DMS153 treated with DMSO at 0.1 percent for 48 hours (cell line): ENCODE measurements at regions not wholly inside any gene's neighbourhood (a gene's known extent, or its start where the extent isn't known, plus 50 kb on each side); places are given as distances from the start of the nearest gene placed in this dataset.
"Not testable (repeated sequence)": the region's sequence is repeated elsewhere in the genome, so short reads cannot be mapped to it uniquely, and the experiment has no call there.

Source experiments
- DNase-seq: peaks from one replicate; lab custom pipeline; 2025; ENCODE audit not compliant: unreplicated experiment; lab: John Stamatoyannopoulos, UW

DNA sequence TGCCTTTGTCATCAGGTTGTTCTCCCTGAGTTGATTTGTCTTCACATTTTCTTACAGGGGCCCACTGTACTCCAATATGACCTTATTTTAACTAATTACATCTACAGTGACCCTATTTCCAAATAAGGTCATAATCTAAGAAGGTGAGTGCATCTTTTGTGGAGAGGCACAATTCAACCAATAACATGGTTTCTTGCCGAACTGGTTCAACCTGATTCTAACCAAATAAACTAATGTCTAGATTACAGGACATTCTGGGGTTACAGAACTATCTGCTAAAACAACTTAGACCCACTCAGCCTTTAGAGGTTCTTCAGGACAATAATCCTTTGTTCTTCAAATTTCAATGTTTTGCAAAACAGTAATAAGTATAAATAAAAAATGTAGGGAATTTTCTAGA is 496.5 kb upstream of the SOX11 start:
- DNase-seq = no peak

DNA sequence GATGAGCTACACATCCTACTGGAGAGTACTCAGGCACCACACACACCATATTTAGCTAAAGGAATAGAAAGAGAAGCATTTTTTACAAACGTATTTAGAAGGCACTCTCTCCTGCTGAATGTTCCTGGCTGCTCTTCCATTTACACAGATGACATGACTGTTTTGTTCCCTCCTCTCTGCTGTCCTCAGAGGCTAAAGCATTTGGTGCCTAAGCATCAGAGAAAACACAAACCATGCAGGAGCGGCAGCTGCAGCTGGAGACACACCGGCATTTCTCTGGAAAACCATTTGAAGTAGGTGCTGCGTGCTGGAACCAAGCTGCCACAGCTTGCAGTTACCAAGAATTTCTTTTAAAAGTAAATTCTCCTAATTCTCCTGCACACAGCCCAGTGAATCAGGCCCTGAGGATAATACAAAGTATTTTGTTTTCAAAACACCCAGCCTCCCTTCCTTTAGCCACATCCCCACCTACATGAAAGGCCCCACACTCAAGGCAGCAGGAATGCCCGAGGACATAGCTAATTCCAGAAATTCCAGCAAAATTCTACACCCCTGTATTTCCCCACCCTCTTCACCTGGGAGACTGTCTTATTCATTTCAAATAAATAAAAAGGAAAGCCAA is 488.9 kb upstream of the SOX11 start:
- DNase-seq = no peak

DNA sequence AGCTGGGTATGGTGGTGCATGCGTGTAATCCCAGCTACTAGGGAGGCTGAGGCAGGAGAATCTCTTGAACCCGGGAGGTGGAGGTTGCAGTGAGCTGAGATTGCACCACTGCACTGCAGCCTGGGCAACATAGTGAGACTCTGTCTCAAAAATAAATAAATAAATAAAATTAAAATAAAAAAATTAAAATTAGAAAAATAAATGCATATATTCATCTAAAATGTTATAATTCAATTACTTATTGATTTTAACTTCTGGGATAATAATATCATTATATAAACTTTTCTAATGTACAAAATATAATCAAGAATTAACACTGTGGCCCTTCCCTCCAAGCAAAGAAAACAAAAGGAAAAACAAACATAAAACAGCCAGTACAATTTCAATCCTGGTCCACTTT is 485.4 kb upstream of the SOX11 start:
- DNase-seq = not testable (repeated sequence)

DNA sequence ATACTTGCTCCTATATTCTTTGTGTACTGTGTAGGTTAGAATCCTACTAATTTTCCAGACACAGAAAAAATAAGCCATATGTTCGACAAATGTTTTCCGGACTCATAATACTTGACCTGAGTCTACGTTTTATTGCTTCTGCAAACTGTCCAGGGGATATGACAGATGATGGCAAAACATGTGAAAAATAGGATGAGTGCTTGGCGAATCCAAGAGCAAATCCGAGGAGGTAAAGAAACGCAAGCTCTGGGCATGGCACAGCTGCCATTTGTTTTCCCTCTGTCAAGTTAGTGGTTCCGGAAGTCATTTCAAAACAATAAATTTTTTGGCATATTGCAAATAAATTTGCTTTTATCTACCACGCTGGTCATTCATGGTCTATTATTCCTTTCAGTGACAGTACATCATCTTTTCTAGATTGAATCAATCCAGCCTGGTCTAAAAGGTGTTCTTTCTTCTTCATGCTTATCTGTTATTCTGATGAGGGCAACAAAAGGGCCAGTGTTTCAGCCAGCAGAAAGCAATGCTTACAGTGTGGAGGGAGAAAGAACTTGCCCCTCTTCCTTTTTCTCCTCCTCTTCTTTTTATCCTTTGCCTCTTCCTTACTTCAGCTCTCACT is 476.1 kb upstream of the SOX11 start:
- DNase-seq = no peak

DNA sequence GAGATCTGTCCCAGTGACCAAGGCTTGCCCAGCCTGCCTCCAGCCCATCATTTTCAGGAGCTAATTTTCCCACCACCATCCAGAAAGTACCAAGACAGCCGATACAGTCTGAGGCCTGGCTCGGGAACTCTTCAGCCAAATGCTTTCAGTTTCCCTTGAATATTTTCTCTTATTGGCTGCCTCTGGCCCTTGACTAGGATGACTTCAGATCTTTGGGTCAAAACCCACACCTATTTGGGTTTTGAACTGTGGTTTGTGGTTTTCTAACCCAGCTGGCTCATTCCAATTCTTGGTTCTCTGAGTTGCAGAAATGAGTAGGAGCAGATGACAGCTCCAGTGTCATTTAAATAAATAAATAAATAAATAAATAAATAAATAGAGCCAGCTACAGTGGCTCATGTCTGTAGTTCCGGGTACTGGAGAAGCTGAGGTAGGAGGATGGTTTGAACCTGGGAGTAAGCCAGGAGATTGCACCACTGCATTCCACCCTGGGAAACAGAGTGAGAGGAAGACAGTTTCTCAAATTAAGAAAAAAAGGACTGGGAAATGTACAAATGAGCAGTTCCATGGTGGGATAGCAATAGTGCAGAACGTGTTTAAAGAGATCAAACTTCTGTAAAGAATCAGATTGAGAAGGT is 465.0 kb upstream of the SOX11 start:
- DNase-seq = no peak

DNA sequence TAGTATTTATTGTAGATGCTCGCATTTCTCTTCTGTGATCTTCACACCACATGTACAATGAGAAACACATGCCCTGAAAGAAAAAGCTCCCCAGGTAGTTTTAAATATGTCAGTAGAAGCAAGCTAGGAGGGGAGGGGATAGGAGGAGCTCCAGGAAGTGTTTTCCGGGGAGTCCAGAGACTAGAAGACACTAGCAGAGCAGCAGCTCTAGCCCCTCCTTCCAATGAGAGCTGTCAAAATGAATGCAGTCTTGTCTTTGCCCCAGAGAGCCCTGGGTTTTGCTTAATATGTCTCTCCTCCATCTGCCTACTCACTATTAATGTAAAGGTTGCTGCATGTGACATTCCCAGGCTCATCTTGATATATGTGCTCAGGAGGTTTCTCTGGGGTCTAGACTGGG is 462.6 kb upstream of the SOX11 start:
- no peak for DNase-seq

DNA sequence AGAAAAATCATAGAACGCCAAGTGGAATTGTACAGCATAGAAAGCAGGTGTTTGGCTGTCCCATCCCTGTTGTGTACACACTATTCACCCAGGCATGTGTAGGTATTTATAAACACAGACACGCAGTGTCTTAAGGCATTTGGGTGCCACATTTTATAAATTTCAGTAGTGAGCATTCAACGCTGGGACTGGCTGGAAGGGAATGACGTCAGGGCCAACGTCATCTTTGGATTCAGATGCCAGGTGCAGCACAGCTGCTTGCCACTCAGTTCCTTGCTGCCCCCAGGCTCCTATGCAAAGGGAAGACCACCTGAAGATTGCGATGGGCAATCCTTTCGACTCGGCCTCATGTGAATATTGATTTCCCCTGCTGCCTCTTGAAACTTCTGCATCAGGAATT is 461.7 kb upstream of the SOX11 start:
- no peak for DNase-seq

DNA sequence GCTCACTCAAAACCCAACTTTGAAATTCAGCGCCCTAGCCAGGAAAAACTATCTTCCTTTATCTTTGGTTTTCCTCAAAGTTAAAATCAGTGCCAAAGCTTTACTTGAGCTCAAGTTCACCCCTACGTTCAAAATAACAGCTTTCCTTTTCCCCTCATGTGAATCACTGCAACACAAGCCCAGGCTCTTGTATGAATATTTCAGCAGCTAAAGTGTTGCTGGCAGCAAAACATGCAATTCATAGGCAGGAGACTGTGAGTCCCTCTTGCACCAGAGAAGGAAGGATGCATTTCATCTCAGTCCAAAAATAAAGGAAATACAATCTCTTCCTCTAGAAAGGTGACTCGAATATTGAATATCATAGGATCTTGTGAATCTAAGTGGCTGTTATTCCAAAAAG is 461.3 kb upstream of the SOX11 start:
- no peak for DNase-seq

DNA sequence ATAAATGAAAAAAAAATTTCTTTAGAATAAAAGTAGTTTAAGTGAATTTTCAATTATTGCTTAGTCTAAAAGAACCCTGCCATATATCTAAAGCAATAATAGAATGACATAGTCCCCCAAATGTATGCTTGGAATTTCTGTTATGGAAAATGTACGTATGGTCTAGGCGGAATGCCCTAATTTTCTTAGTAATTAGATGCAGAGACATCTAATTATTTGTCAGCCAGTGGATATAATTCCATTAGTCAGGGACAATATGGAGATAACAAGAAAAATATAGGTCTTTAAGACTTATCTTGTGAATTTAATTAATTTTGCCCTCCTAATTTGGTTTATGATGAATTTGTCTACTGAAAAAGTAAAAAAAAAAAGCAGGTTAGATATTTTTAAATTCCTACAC is 460.9 kb upstream of the SOX11 start:
- no peak for DNase-seq

DNA sequence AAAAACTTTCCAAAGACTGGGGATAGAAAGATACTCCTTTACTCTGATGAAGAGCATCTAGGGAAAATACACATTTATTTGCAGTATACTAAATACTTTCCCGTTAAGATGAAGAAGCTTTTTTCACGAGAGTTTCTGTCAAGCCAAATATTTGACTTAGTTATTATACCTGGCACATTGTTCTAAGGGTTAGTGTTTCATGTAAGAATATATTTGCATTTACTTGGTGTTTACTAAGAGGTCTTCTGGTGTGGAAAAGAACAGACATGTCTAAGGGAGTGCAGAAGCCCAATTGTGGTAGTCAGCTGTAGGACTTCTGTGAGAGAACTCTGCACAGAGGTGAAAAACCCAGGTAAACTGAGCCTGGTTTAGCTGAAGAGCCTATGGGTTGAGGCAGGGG is 457.6 kb upstream of the SOX11 start:
- no peak for DNase-seq

DNA sequence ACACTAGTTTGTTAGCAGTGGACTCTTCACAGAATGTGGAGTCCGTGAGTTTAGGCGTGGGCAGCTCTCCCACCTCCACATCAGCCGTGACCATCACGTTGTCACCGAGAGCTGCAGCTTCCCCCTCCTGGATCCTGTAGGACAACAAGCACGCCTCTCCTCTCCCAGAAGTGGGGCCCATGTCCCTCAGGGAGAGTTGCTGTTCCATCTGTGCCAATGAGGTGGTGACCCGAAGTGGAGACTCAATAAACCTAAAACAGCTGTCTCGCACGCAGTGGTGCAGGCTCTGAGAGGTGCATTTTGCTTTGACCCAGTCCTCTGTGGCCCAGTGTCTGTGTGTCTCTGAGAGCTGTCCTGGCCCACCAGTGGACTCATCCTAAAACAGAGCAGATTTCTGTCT is 456.5 kb upstream of the SOX11 start:
- no peak for DNase-seq

DNA sequence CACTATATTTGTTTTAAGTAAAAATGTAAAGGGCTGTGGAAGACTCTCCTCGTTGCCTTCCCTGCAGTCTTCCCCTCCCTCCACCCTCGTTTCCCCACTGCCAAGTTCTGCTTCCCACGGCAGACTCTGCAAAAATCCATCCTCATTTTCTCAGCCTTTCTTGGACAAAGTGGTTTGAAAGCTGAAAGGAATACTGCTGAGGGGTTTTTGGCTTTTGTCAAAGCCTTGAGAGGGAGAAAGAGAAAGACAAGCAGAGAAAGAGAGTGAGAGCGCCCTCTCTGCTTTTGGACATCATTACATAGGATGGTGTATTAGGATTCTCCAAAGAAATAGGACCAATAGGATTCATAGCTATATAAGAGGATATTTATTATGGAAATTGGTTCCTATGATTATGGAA is 455.9 kb upstream of the SOX11 start:
- no peak for DNase-seq

DNA sequence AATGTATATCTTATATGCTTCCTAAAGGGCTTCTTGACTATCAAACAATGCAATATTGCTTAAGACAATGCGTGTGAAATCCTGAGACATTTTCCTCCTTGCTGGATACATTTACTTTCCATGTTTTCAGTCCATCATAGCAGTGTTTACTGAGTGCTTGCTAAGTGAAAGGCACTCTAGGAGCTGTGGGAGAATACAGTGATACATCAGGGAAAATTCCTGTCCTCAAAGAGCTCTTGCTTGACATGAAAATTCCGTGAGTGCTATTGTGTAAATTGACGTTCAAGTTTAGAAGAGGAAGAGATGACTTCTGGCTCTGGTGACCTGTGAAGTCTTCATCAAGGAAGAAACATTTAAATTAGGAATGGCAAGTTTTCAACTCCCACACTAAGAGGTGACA is 449.4 kb upstream of the SOX11 start:
- DNase-seq = no peak

DNA sequence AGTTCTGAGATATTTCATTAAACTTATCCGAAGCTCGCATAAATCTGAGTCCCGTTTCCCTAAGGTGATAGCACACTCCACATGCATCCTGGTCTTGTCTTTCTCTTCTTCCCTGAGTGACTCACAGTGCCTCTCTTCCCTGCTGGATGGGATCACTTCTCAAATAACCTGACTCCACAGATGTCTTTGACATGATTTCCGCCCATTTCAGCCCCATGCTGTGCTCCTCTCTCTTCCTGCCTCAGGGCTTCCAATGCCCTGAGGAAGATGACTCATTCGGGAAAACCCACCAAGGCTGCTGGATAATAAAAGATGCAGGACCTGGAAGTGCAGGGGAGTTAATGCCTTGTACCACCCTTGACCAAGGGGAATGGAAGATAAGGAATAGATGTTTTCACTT is 441.7 kb upstream of the SOX11 start:
- DNase-seq = no peak

DNA sequence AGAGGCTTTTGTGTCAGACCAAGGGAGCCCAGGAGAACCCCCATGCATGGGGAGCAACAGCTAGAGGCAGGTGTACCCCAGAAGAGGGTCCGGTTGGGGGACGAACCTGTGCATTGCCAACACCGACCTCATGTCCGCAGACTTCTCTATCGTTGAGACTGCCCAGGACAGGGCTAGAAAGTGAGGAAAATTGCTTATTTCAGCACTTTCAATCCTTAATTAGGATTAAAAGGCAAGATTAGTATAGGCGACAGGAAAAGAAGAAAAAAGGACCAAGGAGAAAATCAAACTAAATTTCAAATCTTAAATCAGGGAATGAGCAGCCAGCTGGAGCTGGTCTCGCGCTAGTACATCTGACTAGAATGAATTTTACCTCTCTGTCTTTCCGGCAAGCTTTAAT is 438.9 kb upstream of the SOX11 start:
- no peak for DNase-seq

DNA sequence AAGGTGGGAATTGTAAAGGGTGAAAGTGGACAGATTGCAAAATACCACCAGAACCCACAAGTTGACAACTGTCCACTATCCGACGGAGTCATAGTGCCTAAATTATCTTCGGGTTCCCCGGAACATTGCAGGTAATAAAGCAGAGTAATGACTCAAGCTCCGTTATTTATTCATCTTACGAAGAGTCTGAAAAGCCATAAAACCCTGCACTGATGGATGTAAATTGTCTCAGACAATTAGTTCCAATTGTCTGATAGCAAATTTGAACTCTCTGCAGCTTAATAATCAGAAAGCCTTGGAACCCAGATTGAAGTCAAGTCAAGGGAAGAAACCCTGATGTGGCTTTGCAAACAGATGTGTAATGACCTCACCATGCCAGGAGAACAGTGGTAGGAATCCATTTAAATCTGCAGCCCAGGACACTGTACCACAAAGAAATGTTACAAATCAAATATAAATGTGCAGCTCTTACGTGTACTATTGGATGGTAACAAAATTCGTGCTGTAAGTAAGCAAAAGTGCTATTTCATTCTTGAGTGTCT is 437.3 kb upstream of the SOX11 start:
- no peak for DNase-seq

DNA sequence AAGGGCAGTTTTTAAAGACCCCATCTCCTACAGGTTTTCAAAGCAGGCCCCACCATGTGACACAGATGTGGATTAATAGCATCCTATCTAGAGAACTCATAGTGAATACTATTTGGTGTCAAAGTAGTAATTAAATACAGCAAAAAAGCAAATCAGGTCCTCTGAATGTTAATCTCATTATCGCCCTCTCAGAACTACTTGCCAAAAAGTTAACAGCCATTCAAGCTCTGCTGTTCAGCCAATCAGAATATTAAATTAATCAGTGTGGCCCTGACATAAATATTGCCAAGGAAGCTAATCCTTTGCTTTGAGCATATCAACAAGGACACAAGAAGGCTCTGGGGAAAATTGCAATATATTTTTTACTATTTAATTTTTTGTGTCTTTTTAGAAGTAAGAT is 428.9 kb upstream of the SOX11 start:
- DNase-seq = no peak

DNA sequence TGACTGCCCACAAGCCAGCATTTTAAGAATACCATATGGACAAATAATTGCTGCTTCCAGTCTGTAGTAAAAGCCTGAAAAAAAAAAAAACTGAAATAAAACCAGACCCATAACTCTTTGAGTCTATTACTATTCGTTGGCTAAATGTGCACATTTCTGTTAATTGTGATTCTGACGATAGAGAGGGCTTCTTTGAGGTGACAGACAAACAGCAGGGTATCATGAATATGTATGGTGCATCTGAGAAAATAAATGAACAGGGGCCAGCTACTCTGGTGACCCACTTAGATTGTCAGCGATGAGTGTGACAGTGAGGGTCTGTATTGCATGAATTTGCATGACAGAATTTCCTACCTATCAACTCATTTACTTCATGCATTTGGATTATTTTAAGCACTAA is 427.8 kb upstream of the SOX11 start:
- DNase-seq = no peak

DNA sequence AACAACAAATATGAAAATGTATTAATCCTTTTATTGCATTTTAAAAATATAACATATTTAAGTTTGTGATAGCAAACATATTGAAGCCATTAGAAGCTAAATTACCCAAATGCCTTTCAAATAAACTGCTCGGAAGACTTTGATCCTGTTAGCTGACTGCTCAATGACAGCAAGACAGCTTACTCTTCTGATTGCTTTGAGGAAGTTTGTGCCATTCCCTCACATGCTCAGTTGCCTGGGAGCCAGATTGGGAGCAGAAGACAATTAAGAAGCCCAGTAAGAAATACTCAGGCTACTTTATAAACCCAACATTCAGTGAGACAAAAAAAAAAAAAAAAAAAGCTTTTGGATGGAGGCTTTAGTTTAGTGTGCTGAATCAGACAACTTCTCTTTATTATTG is 407.1 kb upstream of the SOX11 start:
- no peak for DNase-seq

DNA sequence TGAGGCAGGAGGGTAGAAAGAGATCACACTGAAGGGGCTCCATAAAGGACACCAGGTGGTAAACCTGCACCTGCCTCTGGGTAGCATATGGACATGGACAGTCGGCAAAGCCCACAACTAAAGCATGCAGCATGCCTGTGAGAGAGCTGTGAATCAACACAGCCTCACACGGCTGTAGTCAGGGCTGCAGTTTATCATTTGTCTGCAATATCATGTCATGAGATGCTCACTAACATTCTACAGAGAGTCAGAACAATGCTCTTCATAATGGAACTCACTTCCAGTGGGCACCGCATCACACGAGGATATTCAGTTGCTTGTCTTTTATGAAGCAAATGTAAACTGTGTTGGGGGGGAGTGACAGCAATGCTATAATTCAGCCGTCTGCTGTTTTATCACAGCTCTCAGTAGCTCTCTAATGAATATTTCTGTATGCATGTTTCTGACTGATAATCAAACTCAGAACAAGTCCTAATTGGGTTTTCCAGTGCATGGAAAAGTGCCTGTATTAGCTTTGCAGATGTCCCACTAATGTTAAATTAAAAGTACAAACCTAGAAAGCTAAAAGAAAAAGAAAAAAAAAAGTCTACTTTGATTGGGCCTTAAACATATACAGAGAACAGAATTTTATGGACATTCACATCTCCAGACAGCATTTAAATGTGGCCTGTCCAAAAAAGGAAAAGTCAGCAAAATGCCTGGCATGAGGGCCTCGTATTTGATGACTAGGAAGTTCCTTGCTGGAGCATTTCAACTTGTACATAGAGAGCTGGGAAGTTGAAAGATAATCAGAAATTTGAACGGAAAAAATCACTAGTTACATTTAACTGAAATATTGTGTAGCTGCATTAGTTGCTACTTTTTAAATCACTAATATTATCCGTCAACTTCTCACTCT is 406.1 kb upstream of the SOX11 start:
- DNase-seq = no peak

DNA sequence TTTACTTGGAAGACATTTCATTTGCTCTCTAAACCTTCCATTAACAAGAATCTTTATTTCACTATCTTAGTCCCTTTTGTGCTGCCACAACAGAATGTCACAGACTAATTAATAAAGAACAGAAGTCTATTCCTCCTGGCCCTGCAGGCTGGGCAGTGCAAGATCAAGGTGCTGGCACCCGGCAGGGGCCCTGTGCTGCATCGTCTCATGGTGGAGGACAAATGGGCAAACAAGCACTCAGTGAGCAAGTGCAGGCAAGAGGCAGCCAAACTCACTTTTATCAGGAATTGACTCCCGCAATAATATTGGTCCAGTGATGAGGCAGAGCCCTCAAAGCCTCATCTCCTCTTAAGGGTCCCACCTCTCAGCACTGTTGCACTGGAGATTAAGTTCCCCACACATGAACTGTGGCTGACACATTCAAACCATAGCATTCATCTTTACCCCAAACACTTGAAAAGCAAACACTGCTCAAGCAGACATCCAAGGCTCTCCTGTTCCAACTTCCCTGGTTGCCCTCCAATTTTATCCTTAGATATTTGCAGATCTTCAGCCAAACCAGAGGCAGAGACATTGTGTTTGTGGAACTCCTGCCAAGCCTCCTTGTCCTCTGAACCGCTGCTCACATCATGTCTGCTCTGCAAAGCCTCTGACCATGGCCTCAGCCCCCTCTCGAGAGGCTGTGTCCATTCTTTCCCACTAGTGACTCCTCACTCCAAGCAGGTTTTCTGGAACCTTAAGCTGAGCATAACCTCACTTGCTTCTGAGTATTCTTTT is 404.4 kb upstream of the SOX11 start:
- DNase-seq = no peak
